Lung (tissue), 11 donors: ENCODE measurements at regions not wholly inside any gene's neighbourhood (a gene's known extent, or its start where the extent isn't known, plus 50 kb on each side); places are given as distances from the start of the nearest gene placed in this dataset.
A peak's percentile ranks its signal among the peaks of the same experiment; 100 is the strongest.

Experiments used
- ATAC-seq: fragments of 200-7000 bp; cut with Tn5 transposase; one replicate; pipeline ENCODE4 v1.9.1; 2020; ENCODE audit warnings: moderate number of reproducible peaks; ENCODE audit not compliant: insufficient read depth, low FRiP score
- DNase-seq, 3 donors: peaks; one replicate each; pipeline ENCODE4 v3.0.0-alpha.2; 2013 to 2017
- H3K27ac ChIP-seq, 2 donors: one replicate each; pipeline ENCODE4 v1.5.1; 2013; ENCODE audit warnings: mild to moderate bottlenecking in 2 of 2, moderate library complexity in 2 of 2, control low read depth in 1 of 2, inconsistent platforms in 1 of 2, low read depth in 1 of 2, low read length in 1 of 2
- H3K27me3 ChIP-seq, 3 donors: one replicate each; pipeline ENCODE4 v1.5.1; 2013; ENCODE audit warnings: low read length in 2 of 3; ENCODE audit not compliant: control insufficient read depth in 3 of 3, insufficient read depth in 3 of 3
- H3K36me3 ChIP-seq, 4 donors: one replicate each; pipeline ENCODE4 v1.5.1; 2013; ENCODE audit warnings: low read length in 4 of 4, mild to moderate bottlenecking in 1 of 4, moderate library complexity in 1 of 4; ENCODE audit not compliant: control insufficient read depth in 4 of 4, insufficient read depth in 4 of 4
- H3K4me1 ChIP-seq, 5 donors: one replicate each; pipeline ENCODE4 v1.5.1; 2013; ENCODE audit warnings: low read length in 5 of 5, mild to moderate bottlenecking in 2 of 5, moderate library complexity in 1 of 5; ENCODE audit not compliant: control insufficient read depth in 5 of 5, insufficient read depth in 5 of 5
- H3K4me3 ChIP-seq: one replicate; pipeline ENCODE4 v1.5.1; 2013; ENCODE audit warnings: mild to moderate bottlenecking, control low read depth, moderate library complexity
- H3K9ac ChIP-seq, 2 donors: one replicate each; pipeline ENCODE4 v1.5.1; 2013; ENCODE audit warnings: low read length in 2 of 2, control low read depth in 1 of 2; ENCODE audit not compliant: insufficient read depth in 1 of 2
- H3K9me3 ChIP-seq, 4 donors: one replicate each; pipeline ENCODE4 v1.5.1; 2013; ENCODE audit warnings: low read length in 3 of 4, mild to moderate bottlenecking in 1 of 4, moderate library complexity in 1 of 4; ENCODE audit not compliant: control insufficient read depth in 4 of 4, insufficient read depth in 3 of 4
- WGBS, 2 donors: extraction: QIAGEN DNeasy Blood & Tissue Kit; methylation state at CpG; one replicate each; pipeline ENCODE4 v1.1.7; 2013; 5-methylcytosine and 5-hydroxymethylcytosine counted together
- TF ChIP-seq, protein P1 (sequence below): IDR thresholded peaks from 2 replicates; pipeline ENCODE4 v1.5.1; 2012; ENCODE audit warnings: mild to moderate bottlenecking; ENCODE audit errors: control extremely low read depth, extremely low read depth
- donor health status: control.
- donor health status: control.
- donor health status: Bipolar disorder and iron deficiency.
- donor health status: healthy.
- donor health status: DM: yes; HTN: yes; CAD: no.

DNA sequence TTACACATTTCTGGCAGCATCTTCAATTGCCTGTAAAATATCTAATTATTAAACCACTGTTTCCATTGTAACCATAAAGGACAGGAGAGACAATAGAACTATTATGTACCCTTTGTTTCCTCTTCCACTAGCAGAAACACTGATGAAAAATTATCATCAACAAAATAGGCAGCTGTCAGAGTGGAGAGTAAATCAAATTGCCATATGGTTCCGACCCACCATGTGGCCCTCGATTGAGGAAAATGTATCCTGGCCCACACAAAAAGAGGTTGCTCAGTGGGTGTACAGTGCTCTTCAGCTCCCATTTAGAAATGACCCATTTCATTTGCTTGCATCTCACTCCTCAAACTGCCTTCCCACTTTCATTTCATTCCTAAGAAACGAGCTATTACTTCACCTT lies 570.6 kb upstream of the UBE2E2 start:
- 71 to 80% methylated on average over 3 of the region's 3 CpGs for WGBS, 2 donors

DNA sequence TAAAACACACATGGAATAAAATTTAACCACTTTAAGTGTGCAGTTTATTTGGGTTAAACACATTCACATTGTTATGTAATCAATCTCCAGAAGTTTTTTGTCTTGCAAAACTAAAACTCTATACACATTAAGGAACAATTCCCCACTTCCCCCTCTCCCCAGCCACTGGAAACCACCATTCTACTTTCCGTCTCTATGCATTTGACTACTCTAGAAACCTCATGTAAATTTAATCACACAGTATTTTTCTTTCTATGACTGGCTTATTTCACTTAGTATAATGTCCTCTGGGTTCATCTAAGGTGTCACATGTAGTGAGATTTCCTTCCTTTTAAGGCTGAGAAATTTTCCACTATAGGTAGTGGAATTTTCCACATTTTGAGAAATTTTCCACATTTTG lies 568.7 kb upstream of the UBE2E2 start:
- no peak overlapping the region for H3K4me3 ChIP-seq
- peaks cover 0 to 3% (median 0%) of the 10 kb centered on the region in 4 donors for H3K9me3 ChIP-seq
- WGBS, 2 donors = 37 to 70% methylated on average over 1 of the region's 1 CpG
- no peaks in the 10 kb centered on the region for H3K4me1 ChIP-seq
- DNase-seq = no peak
- no peaks in the 10 kb centered on the region for H3K27me3 ChIP-seq
- H3K36me3 ChIP-seq = no peaks in the 10 kb centered on the region
- ATAC-seq = no peak
- no peak overlapping the region for H3K27ac ChIP-seq
- TF ChIP-seq, protein P1, sequence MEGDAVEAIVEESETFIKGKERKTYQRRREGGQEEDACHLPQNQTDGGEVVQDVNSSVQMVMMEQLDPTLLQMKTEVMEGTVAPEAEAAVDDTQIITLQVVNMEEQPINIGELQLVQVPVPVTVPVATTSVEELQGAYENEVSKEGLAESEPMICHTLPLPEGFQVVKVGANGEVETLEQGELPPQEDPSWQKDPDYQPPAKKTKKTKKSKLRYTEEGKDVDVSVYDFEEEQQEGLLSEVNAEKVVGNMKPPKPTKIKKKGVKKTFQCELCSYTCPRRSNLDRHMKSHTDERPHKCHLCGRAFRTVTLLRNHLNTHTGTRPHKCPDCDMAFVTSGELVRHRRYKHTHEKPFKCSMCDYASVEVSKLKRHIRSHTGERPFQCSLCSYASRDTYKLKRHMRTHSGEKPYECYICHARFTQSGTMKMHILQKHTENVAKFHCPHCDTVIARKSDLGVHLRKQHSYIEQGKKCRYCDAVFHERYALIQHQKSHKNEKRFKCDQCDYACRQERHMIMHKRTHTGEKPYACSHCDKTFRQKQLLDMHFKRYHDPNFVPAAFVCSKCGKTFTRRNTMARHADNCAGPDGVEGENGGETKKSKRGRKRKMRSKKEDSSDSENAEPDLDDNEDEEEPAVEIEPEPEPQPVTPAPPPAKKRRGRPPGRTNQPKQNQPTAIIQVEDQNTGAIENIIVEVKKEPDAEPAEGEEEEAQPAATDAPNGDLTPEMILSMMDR = no peak
- H3K9ac ChIP-seq = no peak overlapping the region

More for the DNA sequence above, 570.6 kb upstream of the UBE2E2 start:
- H3K9ac ChIP-seq = no peak overlapping the region
- H3K4me3 ChIP-seq = no peak overlapping the region
- ATAC-seq = no peak
- no peaks in the 10 kb centered on the region for H3K4me1 ChIP-seq
- H3K9me3 ChIP-seq = peaks cover 0 to 3% (median 0%) of the 10 kb centered on the region in 4 donors
- no peaks in the 10 kb centered on the region for H3K36me3 ChIP-seq
- TF ChIP-seq, protein P1 = no peak
- no peak overlapping the region for H3K27ac ChIP-seq
- DNase-seq = no peak
- H3K27me3 ChIP-seq = no peaks in the 10 kb centered on the region

- peaks cover 0 to 1% (median 0%) of the 10 kb centered on the region in 4 donors for H3K9me3 ChIP-seq
- H3K27ac ChIP-seq = no peak overlapping the region
- TF ChIP-seq, protein P1 = no peak
- H3K4me1 ChIP-seq = peaks cover 0 to 9% (median 0%) of the 10 kb centered on the region in 5 donors
- DNase-seq (peak in 2 of 3 donors; percentile 84 to 92), ATAC-seq (no peak)
- WGBS, 2 donors = 20 to 24% methylated on average over 1 of the region's 1 CpG
- H3K9ac ChIP-seq = no peak overlapping the region
- no peaks in the 10 kb centered on the region for H3K36me3 ChIP-seq
- H3K4me3 ChIP-seq = no peak overlapping the region
- no peaks in the 10 kb centered on the region for H3K27me3 ChIP-seq
Observed at GRCh38 chr3:22659651-22660475, 543.3 kb upstream of the UBE2E2 start.
